Prostate gland (tissue), 2 donors: ENCODE measurements at regions not wholly inside any gene's neighbourhood (a gene's known extent, or its start where the extent isn't known, plus 50 kb on each side); places are given as distances from the start of the nearest gene placed in this dataset.
"Not testable (repeated sequence)": the region's sequence is repeated elsewhere in the genome, so short reads cannot be mapped to it uniquely, and the experiment has no call there.

ENCODE experiments used
- DNase-seq: peaks from one replicate; pipeline ENCODE4 v3.0.0-alpha.2; 2019; ENCODE audit warnings: low spot score
- H3K27ac ChIP-seq, 2 donors: fragments of 200-600 bp; sonication (generic); 2 replicates each; pipeline ENCODE4 v1.5.1; 2017 to 2019
- H3K27me3 ChIP-seq: fragments of 200-600 bp; sonication (generic); replicated peaks from 2 replicates; pipeline ENCODE4 v1.5.1; 2019; ENCODE audit not compliant: insufficient read depth
- H3K36me3 ChIP-seq, 2 donors: fragments of 200-600 bp; sonication (generic); 1 replicate in 1 of 2; 2 replicates in 1 of 2; pipeline versions ENCODE4 v1.5.1 to v1.8.1; 2017 to 2019
- H3K4me1 ChIP-seq: fragments of 200-600 bp; sonication (generic); replicated peaks from 2 replicates; pipeline ENCODE4 v1.5.1; 2019
- H3K4me3 ChIP-seq, 2 donors: fragments of 200-600 bp; sonication (generic); 2 replicates each; pipeline ENCODE4 v1.5.1; 2017 to 2019
- H3K9me3 ChIP-seq: fragments of 200-600 bp; sonication (generic); 2 replicates; pipeline ENCODE4 v1.5.1; 2017
- POLR2A ChIP-seq: fragments of 450-650 bp; IDR thresholded peaks from one replicate; pipeline ENCODE4 v1.6.1; 2016; ENCODE audit warnings: antibody characterized with exemption, mild to moderate bottlenecking
- POLR2AphosphoS5 ChIP-seq: sonication (generic); formaldehyde crosslinking; IDR thresholded peaks from one replicate; pipeline ENCODE4 v1.6.1; 2017; ENCODE audit warnings: antibody characterized with exemption
- WGBS: methylation state at CpG from one replicate; pipeline ENCODE4 v1.1.5; 2018; 5-methylcytosine and 5-hydroxymethylcytosine counted together
- intact Hi-C: fragments of 100-400 bp; cut with DNase I; formaldehyde crosslinking; loops from one replicate; pipeline ENCODE4 v1.14.2; 2022
- TF ChIP-seq, protein P1 (sequence below), 4 experiments: fragments of 200-600 bp in 2 of 4; fragments of 450-650 bp in 2 of 4; sonication (generic) in 2 of 4; IDR thresholded peaks; 1 replicate in 3 of 4; 2 replicates in 1 of 4; pipeline ENCODE4 v1.5.1; 2016 to 2019; ENCODE audit warnings: antibody characterized with exemption in 4 of 4, mild to moderate bottlenecking in 2 of 4, moderate library complexity in 2 of 4

DNA sequence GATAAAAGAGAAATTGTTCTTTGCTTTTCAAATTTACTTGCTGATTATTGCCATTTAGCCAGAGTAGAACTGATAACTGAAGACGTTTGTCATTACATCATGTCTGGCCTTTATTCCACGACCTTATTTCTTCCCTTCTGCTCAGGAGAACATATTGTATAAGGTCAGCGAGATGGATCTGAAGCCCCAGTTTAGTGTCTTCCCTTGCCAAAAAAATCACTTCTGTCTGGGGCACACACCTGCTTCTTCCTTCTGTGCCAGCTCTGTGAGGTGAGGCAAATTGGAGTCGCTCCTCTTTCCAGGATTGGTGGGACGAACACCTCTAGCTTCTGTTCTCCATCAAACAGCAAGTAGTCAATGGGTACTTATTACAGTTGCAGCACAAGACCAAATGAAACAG, 250.3 kb upstream of the CRBN start:
- no peak overlapping the region for H3K27ac ChIP-seq
- H3K27me3 ChIP-seq: no peaks in the 10 kb centered on the region
- H3K4me1 ChIP-seq: no peaks in the 10 kb centered on the region
- H3K4me3 ChIP-seq: no peak overlapping the region
- intact Hi-C loops: no loop called here
- TF ChIP-seq POLR2A (no peak), POLR2AphosphoS5 (no peak)
- TF ChIP-seq, protein P1, sequence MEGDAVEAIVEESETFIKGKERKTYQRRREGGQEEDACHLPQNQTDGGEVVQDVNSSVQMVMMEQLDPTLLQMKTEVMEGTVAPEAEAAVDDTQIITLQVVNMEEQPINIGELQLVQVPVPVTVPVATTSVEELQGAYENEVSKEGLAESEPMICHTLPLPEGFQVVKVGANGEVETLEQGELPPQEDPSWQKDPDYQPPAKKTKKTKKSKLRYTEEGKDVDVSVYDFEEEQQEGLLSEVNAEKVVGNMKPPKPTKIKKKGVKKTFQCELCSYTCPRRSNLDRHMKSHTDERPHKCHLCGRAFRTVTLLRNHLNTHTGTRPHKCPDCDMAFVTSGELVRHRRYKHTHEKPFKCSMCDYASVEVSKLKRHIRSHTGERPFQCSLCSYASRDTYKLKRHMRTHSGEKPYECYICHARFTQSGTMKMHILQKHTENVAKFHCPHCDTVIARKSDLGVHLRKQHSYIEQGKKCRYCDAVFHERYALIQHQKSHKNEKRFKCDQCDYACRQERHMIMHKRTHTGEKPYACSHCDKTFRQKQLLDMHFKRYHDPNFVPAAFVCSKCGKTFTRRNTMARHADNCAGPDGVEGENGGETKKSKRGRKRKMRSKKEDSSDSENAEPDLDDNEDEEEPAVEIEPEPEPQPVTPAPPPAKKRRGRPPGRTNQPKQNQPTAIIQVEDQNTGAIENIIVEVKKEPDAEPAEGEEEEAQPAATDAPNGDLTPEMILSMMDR (IDR thresholded peaks at IDR 0.05): no peak
- no peaks in the 10 kb centered on the region for H3K9me3 ChIP-seq
- 78% methylated on average over 5 of the region's 5 CpGs for WGBS
- H3K36me3 ChIP-seq: no peaks in the 10 kb centered on the region
- DNase-seq: no peak

DNA sequence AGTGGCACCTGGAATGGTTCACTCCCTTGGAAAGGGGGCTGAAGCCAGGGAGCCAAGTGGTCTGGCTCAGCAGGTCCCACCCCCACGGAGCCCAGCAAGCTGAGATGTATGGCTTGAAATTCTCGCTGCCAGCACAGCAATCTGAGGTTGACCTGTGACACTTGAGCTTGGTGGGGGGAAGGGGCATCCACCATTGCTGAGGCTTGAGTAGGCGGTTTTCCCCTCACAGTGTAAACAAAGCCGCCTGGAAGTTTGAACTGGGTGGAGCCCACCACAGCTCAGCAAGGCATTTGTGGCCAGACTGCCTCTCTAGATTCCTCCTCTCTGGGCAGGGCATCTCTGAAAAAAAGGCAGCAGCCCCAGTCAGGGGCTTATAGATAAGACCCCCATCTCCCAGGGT, 228.2 kb upstream of the CRBN start:
- H3K36me3 ChIP-seq, H3K27me3 ChIP-seq, intact Hi-C loops, H3K4me1 ChIP-seq, H3K9me3 ChIP-seq, H3K4me3 ChIP-seq, H3K27ac ChIP-seq, DNase-seq: not testable (repeated sequence)
- 48% methylated on average over 4 of the region's 4 CpGs for WGBS

DNA sequence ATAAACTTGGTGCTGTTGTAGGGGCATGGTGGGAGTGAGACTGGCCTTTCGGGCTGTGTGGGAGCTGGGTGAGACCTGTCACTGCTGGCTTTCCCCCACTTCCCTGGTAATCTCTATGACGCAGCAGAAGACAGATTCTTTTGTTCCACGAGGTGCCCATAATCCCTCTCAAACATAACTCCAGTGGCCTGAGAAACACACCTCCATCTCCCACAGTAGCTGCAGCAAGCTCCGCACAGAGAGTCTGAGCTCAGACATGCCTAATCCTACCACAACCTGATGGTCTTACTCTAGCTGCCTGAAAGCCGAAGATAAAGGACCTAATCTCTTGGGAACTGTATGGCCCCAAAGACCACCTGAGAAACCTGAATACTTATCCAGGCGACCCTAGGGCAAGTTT, 225.6 kb upstream of the CRBN start:
- Histone ChIP-seq H3K36me3 (no peaks in the 10 kb centered on the region), H3K4me1 (no peaks in the 10 kb centered on the region), H3K27me3 (no peaks in the 10 kb centered on the region), H3K9me3 (no peaks in the 10 kb centered on the region), H3K27ac (no peak overlapping the region), H3K4me3 (no peak overlapping the region)
- DNase-seq: no peak
- TF ChIP-seq POLR2A (no peak), POLR2AphosphoS5 (no peak)
- TF ChIP-seq, protein P1 (IDR thresholded peaks at IDR 0.05): no peak
- WGBS: 93% methylated on average over 6 of the region's 6 CpGs
- intact Hi-C loops: no loop called here

DNA sequence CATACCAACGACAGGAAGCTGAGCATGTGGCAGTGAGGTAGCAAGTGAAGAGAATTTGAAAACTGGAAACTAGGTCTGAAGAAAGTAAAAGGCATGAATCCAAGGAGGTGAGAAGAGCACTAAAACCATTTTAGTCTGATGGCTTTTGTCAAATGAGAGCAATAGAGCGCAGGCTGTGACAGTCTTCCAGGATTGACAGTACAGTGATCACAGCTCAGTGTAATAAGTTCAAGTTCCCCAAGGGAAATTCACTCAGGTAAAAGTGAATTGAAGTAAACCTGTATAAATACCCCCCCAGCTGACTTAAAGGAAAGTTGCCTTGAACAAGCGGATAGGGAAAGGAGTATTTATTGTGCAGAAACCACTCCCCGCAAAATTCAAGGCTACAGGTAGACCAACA, 224.2 kb upstream of the CRBN start:
- H3K36me3 ChIP-seq: no peaks in the 10 kb centered on the region
- no peak for DNase-seq

DNA sequence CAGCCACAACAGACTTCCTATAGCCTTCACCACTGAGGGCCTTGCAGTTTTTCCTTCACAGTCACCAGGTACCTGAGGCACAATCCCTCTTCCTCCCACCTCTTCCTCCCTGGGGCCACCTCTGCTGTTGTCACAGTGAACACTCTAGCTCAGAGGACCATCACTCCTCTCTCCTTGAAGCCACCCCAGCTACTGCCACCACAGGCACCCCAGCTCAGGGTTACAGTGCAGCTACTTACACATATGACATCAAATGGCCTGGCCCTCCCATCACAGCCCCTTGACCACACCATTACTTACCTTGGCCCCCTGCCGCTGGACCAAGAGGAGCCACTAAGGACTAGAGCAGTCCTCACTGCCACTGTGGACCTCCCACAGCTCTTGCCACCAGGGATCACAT, 213.5 kb upstream of the CRBN start:
- Histone ChIP-seq H3K27ac (no peak overlapping the region), H3K27me3 (no peaks in the 10 kb centered on the region), H3K36me3 (no peaks in the 10 kb centered on the region), H3K4me1 (no peaks in the 10 kb centered on the region), H3K9me3 (no peaks in the 10 kb centered on the region), H3K4me3 (no peak overlapping the region)
- 100% methylated on average over 1 of the region's 1 CpG for WGBS
- intact Hi-C loops: no loop called here
- TF ChIP-seq POLR2A (no peak), POLR2AphosphoS5 (no peak)
- TF ChIP-seq, protein P1 (IDR thresholded peaks at IDR 0.05): no peak
- no peak for DNase-seq

More for the DNA sequence above, 224.2 kb upstream of the CRBN start:
- 78% methylated on average over 4 of the region's 4 CpGs for WGBS
- Histone ChIP-seq H3K4me3 (no peak overlapping the region), H3K9me3 (no peaks in the 10 kb centered on the region), H3K27me3 (no peaks in the 10 kb centered on the region), H3K27ac (no peak overlapping the region), H3K4me1 (no peaks in the 10 kb centered on the region)
- TF ChIP-seq, protein P1 (IDR thresholded peaks at IDR 0.05): no peak
- TF ChIP-seq POLR2AphosphoS5: no peak
- no peak for TF ChIP-seq POLR2A
- intact Hi-C loops: no loop called here
